Hematopoietic multipotent progenitor cell treated with erythropoietin and hydrocortisone succinate and interleukin-3 and kit ligand, for 17 days (in vitro differentiated cells): ENCODE measurements at regions not wholly inside any gene's neighbourhood (a gene's known extent, or its start where the extent isn't known, plus 50 kb on each side); places are given as distances from the start of the nearest gene placed in this dataset.

Source experiments
- DNase-seq: peaks from one replicate; pipeline ENCODE4 v3.0.0-alpha.2; 2015; ENCODE audit warnings: low spot score

DNA sequence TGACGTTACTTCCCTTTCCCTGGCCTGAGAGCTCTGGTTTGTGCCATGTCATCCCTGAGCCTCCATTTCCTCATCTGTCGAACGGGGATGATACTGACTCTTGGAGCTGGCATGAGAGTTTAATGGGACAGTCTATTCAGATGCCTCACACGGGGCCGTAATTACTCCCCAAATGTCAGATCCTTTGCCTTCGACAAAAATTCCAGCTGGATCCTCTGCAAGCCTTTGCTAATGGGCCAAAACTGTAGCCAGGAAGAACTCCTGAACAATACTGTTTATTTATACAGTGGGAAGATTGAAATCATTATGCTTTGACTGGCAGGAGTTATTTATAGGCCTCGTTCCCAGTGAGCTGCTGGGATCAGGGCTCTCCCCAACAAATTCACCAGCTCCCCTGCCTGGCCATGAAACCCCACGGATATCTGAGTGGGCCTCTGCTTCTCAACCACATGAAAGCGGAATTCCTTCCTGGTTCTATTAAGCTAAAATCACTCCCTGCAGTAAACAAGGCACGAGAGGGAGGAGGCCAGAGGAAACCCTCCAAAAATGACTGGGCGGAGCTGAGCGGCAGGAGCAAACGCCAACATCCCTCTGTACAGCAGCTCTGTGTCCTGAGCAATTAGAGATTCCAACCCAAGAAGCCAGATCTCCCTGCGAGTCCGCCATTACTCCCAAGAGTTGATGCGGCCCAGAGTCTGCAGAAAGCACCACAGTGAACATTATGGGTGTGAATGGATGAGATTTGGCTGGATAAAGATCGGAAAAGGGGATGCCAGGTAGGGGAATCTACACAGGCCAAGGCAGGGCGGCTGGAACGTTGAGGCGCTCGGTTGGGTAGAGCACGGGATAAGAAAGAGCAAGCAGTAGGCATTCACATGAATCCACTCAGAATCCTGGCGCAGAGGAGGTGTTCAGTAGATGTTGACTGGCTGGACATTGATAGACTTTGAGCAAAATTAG lies 326.1 kb downstream of the BCL11B start:
- DNase-seq, result no peak

DNA sequence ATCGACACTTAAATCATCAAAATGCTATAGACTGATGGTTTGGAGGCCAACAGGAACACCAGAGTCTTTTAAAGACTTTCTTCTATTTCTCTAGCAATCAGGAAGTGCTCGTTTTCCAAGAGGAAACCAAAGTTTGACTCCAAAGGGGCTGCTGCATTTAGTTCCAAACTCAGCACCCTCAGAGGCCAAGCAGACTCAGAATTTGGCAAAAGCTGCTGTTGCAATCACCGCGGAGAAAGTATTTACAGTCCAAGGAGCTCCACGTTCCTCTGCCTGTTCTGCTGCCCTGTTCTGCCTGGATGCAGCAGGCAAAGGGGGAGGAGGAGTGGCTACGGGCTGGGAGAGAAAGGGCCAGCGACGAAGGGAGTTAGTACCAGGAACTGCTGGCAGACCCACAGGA lies 325.1 kb downstream of the BCL11B start:
- DNase-seq, result no peak

DNA sequence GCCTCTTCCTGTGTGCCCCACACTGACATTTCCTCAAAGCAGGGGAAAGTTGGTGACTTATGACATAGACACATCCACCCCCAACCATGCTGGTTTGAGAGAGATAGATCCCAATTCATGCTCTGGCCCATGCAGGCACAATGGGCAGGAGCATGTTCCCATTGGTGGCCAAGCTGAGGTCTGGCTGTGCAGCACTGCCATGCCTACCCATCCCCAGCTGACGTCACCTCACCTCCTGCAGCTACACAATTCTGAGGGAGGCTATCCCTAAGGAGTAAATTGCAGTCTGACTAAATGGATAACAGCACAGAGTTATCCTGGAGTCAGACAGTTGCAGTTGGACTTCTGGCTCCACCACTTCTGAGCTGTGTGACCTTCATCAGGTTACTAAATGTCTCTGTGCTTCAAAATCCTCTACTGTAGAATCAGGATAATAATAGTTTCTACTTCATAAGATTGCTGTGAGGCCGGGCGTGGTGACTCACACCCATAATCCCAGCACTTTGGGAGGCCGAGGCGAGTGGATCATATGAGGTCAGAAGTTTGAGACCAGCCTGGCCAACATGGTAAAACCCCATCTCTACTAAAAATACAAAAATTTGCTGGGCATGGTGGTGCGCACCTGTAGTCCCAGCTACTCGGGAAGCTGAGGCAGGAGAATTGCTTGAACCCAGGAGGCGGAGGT lies 323.9 kb downstream of the BCL11B start:
- DNase-seq, result no peak

DNA sequence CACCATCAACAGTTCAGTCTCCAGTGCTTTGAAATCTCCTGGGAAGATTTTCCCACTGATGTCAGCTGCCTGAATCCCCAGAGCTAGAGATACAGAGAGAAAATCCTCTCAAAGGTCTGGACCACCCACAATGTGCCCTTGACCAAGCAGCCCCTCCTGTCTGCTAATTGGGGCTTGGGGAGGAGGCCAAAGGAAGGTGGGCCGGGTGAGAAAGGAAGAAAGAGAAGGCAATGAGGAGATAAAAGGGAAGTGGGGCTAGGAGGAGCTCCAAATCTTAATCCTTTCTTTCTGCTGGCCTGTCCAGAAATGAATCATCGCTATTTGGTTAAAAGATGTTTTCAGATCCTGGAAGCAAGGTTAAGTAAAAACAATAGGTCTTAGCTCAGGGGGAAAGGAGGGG lies 322.9 kb downstream of the BCL11B start:
- DNase-seq, result no peak

DNA sequence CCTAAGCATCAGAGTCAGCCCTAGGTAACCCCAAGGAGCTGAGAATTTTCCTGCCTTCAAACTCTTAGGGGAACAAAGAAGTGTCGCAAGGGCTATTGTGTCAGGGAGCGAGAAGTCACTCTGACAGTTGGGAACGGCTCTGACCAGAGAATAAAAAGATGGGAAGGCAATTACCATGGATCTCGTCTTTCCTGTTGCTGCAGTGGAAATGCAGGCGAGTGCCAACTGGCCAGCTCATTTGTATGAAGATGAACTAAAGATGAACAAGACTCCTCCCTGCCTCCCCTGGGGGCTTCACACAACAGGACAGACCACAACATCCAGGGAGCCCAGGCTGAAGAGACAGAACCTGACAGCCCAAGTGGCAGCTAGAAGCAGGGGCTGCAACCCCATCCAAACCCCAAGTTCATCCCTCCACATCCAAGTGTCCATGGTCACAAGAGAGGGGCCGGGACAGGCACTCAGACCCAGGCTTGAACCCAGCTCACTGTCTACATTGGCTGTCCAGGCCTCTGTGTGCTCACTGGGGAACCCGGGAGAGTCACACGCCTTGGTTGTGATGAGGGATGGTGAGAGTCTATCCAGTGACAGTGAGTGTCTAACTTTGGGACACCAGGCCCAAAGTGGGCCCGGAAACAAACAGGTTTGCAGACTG lies 322.4 kb downstream of the BCL11B start:
- DNase-seq, result no peak

DNA sequence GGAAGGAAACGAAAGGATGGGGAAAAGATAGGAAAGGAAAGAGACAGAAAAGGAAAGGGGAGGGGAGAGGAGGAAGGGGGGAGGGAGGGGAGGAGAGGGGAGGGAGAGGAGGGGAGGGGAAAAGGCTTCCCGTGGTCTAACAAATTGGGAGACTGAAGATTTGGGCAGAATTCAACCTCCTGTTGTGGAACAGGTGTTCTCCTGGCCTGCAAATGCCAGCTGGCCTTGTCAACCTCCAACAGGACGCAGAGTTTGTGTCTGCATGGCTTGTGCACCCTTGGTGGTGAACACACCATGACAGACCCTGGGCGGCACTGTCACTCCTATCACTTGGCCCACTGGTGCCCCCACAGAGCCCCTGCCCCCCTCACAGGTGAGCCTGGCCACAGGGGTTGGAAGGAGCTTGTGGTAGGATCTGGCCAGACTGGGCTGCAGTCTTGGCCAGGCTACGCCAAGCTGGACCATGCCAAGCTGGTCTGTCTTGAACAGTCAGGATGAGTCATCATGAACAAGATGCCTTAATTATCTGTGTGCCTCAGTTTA lies 321.6 kb downstream of the BCL11B start:
- DNase-seq, result no peak

DNA sequence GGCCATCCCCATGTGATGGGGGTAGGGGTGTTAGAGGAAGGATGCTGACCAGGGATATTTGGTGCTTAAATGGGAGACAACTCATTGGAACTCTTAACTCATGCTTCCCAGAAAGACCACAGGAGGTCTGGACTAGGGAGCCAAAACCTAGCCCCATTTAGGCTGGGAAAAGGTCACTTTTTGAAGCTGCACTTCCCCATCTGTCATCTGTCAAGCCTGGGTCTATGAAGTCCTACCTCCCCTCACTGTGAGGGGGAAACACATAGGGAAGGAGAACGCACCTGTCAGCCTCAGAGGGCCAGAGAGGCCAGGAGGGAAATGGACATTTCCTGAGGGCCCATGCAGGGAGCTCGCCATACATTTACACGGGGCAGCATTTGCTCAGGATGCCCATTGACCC lies 321.0 kb downstream of the BCL11B start:
- no peak for DNase-seq

DNA sequence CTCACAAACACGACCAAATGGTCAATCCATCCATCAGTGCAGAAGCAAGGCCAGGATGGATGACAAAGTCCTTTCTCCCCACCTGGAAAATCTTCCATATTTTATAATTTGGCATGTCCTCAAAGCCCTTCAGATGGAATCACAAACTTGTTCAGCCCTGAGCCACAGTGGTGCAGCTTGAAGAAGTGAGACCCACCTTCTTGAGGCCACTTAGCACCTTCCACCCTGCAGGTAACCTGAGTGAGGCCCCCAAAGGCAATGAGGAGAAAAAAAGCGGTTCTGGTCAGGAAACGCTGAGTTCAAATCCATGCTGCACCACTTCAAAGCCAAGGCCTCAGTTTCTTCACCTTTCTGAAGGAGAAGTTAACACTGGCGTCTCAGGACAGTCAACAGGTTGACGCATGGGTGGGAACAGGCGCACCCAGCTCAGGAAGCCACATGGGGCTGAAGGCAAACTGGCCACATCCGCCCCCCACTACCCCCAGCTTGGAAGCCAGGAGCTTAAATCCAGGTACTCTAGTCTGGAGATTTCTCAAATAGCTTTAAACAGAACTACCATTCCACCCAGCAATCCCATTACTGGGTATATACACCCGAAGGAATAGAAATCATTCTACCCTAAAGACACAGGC lies 320.4 kb downstream of the BCL11B start:
- no peak for DNase-seq

DNA sequence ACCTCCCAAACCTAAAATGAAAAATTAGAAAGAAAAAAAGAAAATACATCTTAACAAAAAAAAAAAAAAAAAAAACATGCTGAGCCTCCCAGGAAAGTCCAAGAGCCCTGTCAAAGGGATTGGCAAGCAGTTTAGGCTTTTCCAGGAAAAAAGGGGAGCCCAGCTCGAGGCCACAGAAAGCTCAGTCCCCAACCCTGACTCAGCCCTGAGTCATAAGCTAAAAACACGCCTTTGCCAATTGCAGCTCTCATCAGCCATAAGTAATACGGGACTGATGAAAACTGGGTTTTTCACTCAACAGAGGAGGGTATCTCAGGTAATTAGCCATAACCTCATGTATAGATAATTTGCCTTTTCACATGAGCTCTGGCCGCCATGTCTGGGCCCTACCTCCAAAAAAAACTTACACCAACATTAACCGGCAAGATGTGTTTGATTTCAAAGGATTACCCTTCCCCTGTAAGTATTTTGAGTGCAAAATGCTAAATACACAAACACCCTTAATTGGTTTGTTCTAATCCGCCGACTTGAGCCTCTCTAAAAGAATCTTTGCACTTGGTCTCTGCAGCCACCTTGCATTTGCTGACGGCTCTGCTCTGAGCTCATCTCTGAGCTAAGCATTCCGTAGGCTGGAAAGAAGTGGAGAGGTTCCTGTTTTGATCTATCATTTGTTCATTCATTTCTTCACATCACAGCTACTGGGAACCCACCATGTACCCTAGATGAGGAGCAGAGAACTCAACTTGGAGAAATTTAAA lies 319.2 kb downstream of the BCL11B start:
- no peak for DNase-seq

DNA sequence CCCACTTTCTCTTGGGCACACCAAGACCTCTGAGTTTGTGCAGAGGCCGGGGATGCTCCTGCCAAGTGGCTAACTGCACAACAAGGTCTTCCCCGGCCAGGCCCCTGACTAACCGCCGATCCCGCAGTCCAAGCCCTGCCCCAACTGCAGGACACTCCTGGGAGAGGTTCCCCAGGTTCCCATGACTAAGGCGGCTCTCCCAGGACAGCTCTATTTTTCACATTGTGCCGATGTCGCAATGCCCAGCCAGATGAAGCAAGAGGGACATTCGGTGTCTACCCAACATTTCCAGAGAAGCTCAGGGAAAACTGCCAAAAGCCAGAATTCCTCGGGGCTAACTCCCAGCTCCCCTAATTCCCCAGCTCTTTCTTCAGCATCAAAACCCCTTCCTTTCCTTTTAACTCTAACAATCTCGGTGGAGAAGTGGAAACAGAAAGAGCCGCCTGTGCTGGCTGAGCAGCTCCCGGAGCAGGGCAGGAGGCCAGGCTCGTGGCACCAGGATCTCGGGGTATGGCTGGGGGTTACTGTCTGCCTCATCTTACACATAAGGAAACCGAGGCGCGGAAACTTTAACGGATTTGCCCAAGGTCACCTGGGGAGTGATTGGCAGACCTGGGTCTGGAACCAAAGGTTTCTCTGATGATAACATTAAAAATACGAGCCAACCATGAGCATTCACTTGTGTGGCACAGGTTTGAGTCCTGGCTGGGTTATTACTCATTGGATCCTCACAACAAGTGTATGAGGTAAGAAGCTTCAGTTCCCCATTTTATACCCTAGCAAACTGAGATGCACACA lies 318.2 kb downstream of the BCL11B start:
- DNase-seq, result no peak

DNA sequence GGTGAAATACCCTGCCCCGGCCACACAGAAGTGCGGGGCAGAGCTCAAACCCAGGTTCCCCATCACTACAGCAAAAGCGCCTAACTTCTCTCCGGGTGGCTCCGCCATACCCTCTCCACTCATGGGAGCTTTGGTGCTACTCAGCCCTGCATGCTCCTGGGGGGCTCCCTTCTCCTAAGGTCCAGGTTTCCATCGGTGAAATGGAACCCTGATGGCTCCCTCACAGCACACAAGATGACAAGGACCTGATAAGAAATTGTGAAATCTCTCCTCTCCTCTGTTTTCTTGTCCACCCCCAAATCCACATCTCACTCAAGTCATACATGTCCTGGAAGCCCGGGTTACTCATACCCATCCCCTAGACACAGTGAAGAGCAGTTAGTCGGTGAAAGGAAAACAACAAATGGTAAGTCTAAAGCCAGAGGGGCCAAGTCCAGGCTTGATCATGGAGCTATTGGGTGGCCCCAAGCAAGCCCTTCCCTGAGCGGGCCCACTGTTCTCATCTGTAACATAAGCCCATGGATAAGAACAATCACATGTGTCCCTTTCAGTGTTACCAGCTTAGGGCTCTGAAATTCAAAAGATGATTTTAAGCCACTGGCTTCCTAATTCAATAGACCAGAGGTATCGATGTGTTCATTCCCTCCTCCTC lies 317.5 kb downstream of the BCL11B start:
- DNase-seq, result no peak

DNA sequence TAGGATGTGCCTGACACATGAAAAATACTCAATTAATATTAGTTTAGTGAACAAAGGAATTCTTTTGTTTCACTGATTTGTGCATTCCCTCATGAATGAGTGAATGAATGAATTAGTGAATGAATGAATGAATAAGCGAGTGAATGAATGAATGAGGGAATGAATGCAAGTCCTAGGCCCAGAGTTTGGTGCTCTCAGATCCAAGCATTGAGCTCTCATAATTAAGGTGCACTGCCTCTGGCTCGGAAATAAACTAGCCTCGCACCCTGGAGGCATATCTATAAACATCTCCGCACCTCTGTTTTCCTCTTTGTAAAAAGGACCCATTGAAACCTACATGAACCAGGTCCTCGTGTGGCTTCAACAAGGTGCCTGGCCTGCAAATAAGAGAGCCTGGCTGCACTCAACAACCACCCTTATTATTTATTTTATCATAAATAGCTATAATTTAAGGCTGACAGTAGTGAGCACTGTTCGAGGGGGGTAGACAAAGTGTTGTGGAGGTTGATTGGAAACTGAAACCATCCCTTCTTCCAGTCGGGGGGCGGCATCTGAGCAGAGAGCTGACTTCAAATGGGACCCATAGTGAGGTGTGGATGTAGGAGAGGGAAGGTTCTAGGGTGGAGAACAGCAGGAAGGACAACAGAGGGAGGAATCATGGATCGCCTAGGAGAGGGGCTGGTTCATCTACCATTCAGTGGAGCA lies 316.8 kb downstream of the BCL11B start:
- DNase-seq, result no peak

DNA sequence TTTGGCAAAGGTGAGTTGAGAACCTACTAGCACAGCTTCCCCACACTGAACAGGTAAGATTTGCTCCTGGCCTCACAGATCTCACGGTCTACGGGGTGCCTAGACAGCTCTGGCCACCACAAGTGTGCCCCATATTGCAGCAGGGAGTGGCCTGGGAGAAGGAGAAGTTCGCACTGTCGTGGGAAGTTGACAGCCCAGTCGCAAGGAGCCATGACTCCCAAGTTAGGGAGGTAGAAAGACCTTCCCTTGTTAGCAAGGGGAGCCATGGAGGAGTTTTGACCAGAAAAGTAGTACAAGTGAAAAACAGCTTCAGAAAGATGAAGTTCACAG lies 316.3 kb downstream of the BCL11B start:
- no peak for DNase-seq

DNA sequence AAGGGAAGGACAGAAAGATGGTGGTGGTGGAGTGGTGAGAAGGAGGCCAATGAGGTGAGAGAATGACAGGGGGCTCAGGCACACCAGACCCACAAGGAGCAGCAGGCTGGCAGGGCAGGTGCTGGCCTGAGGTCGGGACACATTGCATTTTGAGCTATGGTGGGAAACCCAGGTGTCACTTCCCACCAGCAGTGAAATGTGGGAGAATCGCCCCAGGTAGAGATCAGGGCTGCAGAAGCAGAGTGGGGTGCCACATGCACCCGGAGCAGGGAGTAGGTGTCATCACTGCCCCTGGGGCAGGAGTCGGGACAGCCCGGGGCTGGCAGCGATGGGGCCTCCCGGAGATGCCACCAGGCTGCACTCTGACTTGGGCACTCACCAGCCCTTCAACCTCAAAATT lies 315.8 kb downstream of the BCL11B start:
- DNase-seq, result no peak

DNA sequence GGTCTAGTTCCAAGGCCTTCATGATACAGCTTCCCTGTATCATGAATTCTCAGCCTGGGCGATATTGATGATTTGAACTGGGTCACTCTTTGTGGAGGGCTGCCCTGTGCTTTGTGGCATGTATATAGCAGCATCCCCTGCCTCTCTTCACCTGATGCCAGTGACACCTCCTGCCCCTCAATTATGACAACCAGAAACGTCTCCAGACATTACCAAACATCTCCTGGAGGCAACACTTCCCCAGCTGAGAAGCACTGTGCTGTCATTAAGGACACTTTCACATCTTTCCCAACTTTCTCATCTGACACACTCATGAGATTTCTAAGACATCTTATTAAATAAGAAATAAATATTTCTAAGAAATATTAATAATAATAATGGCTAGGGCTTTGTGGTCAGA lies 315.3 kb downstream of the BCL11B start:
- DNase-seq, result no peak

DNA sequence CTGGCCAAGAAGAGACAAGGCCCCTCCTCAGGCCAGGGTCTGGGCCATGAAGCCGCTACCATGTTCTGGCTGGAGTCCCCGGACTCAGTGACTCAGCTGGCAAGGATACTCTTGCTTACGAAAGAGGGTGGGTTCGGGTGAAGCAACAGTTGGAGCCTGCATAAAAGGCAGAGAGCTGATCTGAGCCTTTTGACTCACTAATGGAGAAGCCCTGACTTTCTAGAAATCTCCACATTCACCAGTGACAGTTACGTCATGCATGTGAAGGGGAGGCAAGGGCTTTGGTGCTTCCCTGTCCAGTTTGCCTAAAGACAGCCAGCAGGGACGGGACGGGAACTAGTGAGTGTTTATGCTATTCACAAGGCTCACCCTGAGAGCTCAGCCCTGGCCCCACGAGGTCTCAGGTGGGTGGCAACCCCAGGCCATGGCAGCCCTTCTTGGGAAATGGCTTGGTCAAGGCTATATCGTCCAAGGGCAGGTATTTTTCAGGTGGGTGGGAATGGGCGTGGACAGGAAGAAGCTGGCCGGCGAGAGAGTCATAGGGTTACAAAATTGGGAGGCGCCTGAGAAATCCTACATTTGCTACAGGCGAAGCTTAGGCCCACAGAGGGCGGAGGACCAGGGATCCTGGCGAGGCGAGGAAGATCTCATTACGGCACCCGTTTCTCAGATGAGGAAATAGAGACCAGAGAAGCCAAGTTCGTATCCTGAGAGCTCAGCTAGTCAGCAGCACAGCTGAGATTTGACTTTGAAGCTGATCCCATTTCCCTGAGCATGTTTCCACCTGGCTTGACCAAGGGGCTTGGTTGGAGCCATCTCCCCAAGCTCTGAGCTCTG lies 314.6 kb downstream of the BCL11B start:
- DNase-seq, result no peak

DNA sequence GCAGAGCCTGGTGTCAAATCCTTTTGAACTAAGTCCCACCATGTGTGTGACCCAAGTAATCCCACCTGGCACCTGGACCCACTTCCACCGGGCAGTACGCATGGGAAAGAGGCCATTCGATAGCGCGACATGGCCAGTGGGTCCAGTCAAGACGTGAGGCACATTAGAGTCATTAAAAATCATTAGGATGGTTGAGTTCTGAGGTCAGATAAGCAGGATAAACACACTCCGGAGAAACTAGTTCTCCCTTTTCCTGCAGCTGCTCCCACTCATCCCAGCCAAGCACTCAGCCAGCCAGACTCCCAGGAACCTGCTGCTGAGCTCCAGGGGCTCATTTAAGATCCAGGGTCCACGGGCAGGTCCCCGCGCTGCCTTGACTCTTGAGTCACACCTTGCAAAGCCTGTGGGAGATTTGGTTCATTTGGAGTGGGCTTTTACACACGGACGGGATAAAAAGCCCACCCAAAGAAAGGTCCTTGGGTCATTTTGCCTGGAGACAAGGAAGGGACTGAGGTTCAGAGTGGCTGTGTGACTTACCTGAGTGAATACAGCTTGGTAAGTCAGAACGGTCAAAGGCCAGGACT lies 313.9 kb downstream of the BCL11B start:
- no peak for DNase-seq

DNA sequence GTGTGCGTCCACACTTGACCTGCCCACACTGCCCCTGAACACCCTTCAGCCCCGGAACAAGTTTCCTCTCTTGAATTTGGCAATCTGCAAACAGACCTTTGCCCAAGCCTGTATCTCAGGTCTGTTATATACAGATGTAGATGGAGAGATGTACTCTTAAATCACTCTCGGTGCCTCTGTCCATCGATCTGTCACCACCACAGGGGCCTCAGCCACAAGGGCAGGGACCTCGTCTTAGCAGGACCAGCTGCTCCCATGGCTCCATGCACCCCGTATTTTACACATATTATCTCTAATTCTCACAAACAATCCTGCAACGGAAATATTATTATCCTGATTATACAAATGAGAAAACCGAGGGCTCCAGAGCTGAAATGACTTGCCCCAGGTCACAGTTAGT lies 313.4 kb downstream of the BCL11B start:
- no peak for DNase-seq
